ENCODE measurements at regions not wholly inside any gene's neighbourhood (a gene's known extent, or its start where the extent isn't known, plus 50 kb on each side); places are given as distances from the start of the nearest gene placed in this dataset.

- DNase-seq: no peak
Measured at GRCh38 chr1:80668372-80668771, 1132.4 kb upstream of the ADGRL2 start.

GRCh38 chr1:80666073-80666472 lies 1134.7 kb upstream of the ADGRL2 start:
- no peak for DNase-seq

GRCh38 chr1:80659161-80659560 lies 1141.6 kb upstream of the ADGRL2 start:
- no peak for DNase-seq

- no peak for DNase-seq
Measured at GRCh38 chr1:80657707-80658106, 1143.0 kb upstream of the ADGRL2 start.

GRCh38 chr1:80657044-80657643 lies 1143.6 kb upstream of the ADGRL2 start:
- DNase-seq: no peak

GRCh38 chr1:80656641-80657040 lies 1144.1 kb upstream of the ADGRL2 start:
- no peak for DNase-seq

- no peak for DNase-seq
Measured at GRCh38 chr1:80656014-80656636, 1144.6 kb upstream of the ADGRL2 start.

- DNase-seq: no peak
Measured at GRCh38 chr1:80646053-80646452, 1154.7 kb upstream of the ADGRL2 start.

GRCh38 chr1:80645621-80646020 lies 1155.1 kb upstream of the ADGRL2 start:
- no peak for DNase-seq

- DNase-seq: no peak
Measured at GRCh38 chr1:80640978-80641377, 1159.8 kb upstream of the ADGRL2 start.

GRCh38 chr1:80639777-80640533 lies 1160.8 kb upstream of the ADGRL2 start:
- no peak for DNase-seq

GRCh38 chr1:80633947-80634706 lies 1166.6 kb upstream of the ADGRL2 start:
- no peak for DNase-seq

GRCh38 chr1:80632284-80632683 lies 1168.5 kb upstream of the ADGRL2 start:
- DNase-seq: no peak

- no peak for DNase-seq
Measured at GRCh38 chr1:80629304-80629837, 1171.4 kb upstream of the ADGRL2 start.

- DNase-seq: no peak
Measured at GRCh38 chr1:80624682-80625081, 1176.1 kb upstream of the ADGRL2 start.

GRCh38 chr1:80607064-80607463 lies 1193.7 kb upstream of the ADGRL2 start:
- DNase-seq: no peak

- DNase-seq: no peak
Measured at GRCh38 chr1:80594013-80594412, 1206.7 kb upstream of the ADGRL2 start.

GRCh38 chr1:80593197-80593596 lies 1207.5 kb upstream of the ADGRL2 start:
- no peak for DNase-seq

GRCh38 chr1:80582980-80583379 lies 1217.8 kb upstream of the ADGRL2 start:
- DNase-seq: no peak

- no peak for DNase-seq
Measured at GRCh38 chr1:80579055-80579454, 1221.7 kb upstream of the ADGRL2 start.

GRCh38 chr1:80566867-80567266 lies 1233.9 kb upstream of the ADGRL2 start:
- no peak for DNase-seq

GRCh38 chr1:80566123-80566522 lies 1234.6 kb upstream of the ADGRL2 start:
- no peak for DNase-seq

- no peak for DNase-seq
Measured at GRCh38 chr1:80565406-80565805, 1235.3 kb upstream of the ADGRL2 start.
